HFF-Myc (cell line): ENCODE measurements at regions not wholly inside any gene's neighbourhood (a gene's known extent, or its start where the extent isn't known, plus 50 kb on each side); places are given as distances from the start of the nearest gene placed in this dataset.

ENCODE experiments used
- DNase-seq: peaks from one replicate; pipeline ENCODE4 v3.0.0-alpha.2; 2011; ENCODE audit warnings: low read depth; ENCODE audit errors: extremely low read depth
- H3K4me3 ChIP-seq: replicated peaks from 2 replicates; pipeline ENCODE4 v1.5.1; 2011; ENCODE audit warnings: low read depth, mild to moderate bottlenecking, control low read depth, low read length
- CTCF ChIP-seq: IDR thresholded peaks from 2 replicates; pipeline ENCODE4 v1.5.1; 2012; ENCODE audit warnings: mild to moderate bottlenecking, low read depth, low read length, control low read depth; ENCODE audit errors: missing control alignments

- no peak overlapping the region for H3K4me3 ChIP-seq
- no peak for DNase-seq
- TF ChIP-seq CTCF, result no peak
Measured at GRCh38 chr6:125558241-125558843, 191.1 kb upstream of the HEY2 start.

- H3K4me3 ChIP-seq, result no peak overlapping the region
- TF ChIP-seq CTCF, result no peak
- no peak for DNase-seq
Measured at GRCh38 chr6:125558907-125559306, 190.5 kb upstream of the HEY2 start.

GRCh38 chr6:125562156-125562555 lies 187.3 kb upstream of the HEY2 start:
- TF ChIP-seq CTCF, result no peak
- no peak overlapping the region for H3K4me3 ChIP-seq
- no peak for DNase-seq

- DNase-seq, result no peak
- no peak overlapping the region for H3K4me3 ChIP-seq
- no peak for TF ChIP-seq CTCF
Measured at GRCh38 chr6:125564941-125565340, 184.5 kb upstream of the HEY2 start.

- TF ChIP-seq CTCF, result no peak
- no peak for DNase-seq
- H3K4me3 ChIP-seq, result no peak overlapping the region
Measured at GRCh38 chr6:125567407-125567806, 182.0 kb upstream of the HEY2 start.

- no peak for TF ChIP-seq CTCF
- no peak overlapping the region for H3K4me3 ChIP-seq
- DNase-seq, result no peak
Measured at GRCh38 chr6:125568609-125569008, 180.8 kb upstream of the HEY2 start.

GRCh38 chr6:125570526-125570925 lies 178.9 kb upstream of the HEY2 start:
- DNase-seq, result no peak
- no peak for TF ChIP-seq CTCF
- no peak overlapping the region for H3K4me3 ChIP-seq
